ENCODE measurements at regions not wholly inside any gene's neighbourhood (a gene's known extent, or its start where the extent isn't known, plus 50 kb on each side); places are given as distances from the start of the nearest gene placed in this dataset.

DNA sequence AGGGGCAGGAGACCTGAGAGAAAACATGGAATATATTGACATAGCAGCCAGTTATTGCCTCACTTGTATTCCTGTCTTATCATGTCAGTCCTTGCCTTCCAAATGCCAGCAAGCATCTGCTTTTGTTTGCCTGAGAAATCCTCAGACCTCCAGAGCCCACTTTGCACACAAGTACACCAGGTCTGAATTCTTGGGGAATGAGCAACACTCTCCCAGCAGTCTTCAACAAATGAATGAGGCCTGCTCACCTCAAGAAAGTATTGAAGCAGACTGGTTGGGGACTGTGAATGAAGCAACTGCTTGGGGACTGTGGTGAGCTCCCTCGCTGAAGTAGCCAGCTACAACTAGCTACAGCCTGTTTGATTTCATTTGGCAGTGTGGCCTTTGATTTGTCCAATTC, 172.8 kb upstream of the SPTLC3 start:
- TF ChIP-seq FOS (IDR thresholded peaks at IDR 0.05; ENCODE audit: borderline replicate concordance, insufficient read depth, low read length) (no peak), EZH2 (IDR thresholded peaks at IDR 0.05; ENCODE audit: borderline replicate concordance, low read depth, low read length, severe bottlenecking) (no peak), MYC (IDR thresholded peaks at IDR 0.05; ENCODE audit: low read depth, low read length) (no peak), POLR2AphosphoS5 (IDR thresholded peaks at IDR 0.05; ENCODE audit: insufficient read depth, low read depth, low read length) (no peak), GATA2 (IDR thresholded peaks at IDR 0.05; ENCODE audit: insufficient read depth, insufficient read length, low read depth, low read length) (no peak)
- no peak overlapping the region for H3K9ac ChIP-seq (replicated peaks; ENCODE audit: extremely low read depth, insufficient read depth, low read length)
- H3K27ac ChIP-seq (ENCODE audit: insufficient read depth, low read depth, low read length), result no peak overlapping the region
- dilution Hi-C loops (cut with MboI; ENCODE audit: extremely low pct_ligation_motif_present, low sequenced_read_pairs) (no loop called here), intact Hi-C loops (cut with micrococcal nuclease) (no loop called here)
- ChIA-PET POLR2A (no interaction called here), CTCF (no interaction called here)
- no peaks in the 10 kb centered on the region for H4K20me1 ChIP-seq (replicated peaks; ENCODE audit: control insufficient read depth, extremely low read depth, insufficient read depth, low read length)
- DNase-seq (ENCODE audit: low read depth, low spot score), result no peak
- H2AFZ ChIP-seq (ENCODE audit: low read depth, low read length), result no peak overlapping the region
- BruUV-seq (replicated peaks), result no TSS peak
- no peaks in the 10 kb centered on the region for H3K36me3 ChIP-seq (ENCODE audit: control insufficient read depth in 2 of 2, extremely low read depth in 1 of 2, insufficient read depth in 2 of 2, low read length in 2 of 2)
- no peak overlapping the region for H3K4me3 ChIP-seq (replicated peaks in 1 of 3; ENCODE audit: insufficient read depth in 1 of 3, low read depth in 1 of 3, low read length in 3 of 3)
- no peaks in the 10 kb centered on the region for H3K79me2 ChIP-seq (ENCODE audit: control insufficient read depth, insufficient read depth, low read length)
- H3K9me1 ChIP-seq (replicated peaks; ENCODE audit: control insufficient read depth, extremely low read depth, insufficient read depth, low read length), result no peaks in the 10 kb centered on the region
- FAIRE-seq, result no peak
- H3K4me2 ChIP-seq (ENCODE audit: insufficient read depth, low read length), result no peak overlapping the region
- H3K9me3 ChIP-seq (replicated peaks; ENCODE audit: control insufficient read depth, insufficient read depth, low read length), result no peaks in the 10 kb centered on the region
- H3K4me1 ChIP-seq (ENCODE audit: control insufficient read depth, extremely low read depth, insufficient read depth, low read length), result no peaks in the 10 kb centered on the region
- no peaks in the 10 kb centered on the region for H3K27me3 ChIP-seq (ENCODE audit: control insufficient read depth in 2 of 2, insufficient read depth in 2 of 2, low read length in 2 of 2)

DNA sequence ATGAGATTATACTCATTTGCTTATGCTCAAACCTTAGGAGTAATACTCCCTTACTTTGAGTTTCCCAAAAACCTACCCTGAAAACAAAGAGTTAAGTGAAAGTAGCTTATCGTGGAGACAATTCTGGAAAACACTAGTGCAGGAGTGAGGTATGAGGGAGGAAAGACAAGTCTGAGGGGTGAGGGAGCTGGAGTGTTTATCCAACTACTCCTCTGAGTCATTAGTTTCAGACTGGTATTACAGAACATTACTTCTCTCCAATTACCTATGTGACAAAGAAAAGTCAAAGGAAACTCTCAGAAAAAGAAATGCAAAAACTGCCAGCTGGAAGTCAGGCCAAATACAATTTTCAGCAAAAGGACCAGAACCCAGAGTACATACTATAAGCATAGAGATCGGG, 171.1 kb upstream of the SPTLC3 start:
- Histone ChIP-seq H3K9me1 (replicated peaks; ENCODE audit: control insufficient read depth, extremely low read depth, insufficient read depth, low read length) (no peaks in the 10 kb centered on the region), H3K27ac (ENCODE audit: insufficient read depth, low read depth, low read length) (no peak overlapping the region), H3K4me3 (replicated peaks in 1 of 3; ENCODE audit: insufficient read depth in 1 of 3, low read depth in 1 of 3, low read length in 3 of 3) (no peak overlapping the region), H4K20me1 (replicated peaks; ENCODE audit: control insufficient read depth, extremely low read depth, insufficient read depth, low read length) (no peaks in the 10 kb centered on the region), H3K27me3 (ENCODE audit: control insufficient read depth in 2 of 2, insufficient read depth in 2 of 2, low read length in 2 of 2) (no peaks in the 10 kb centered on the region), H3K9ac (replicated peaks; ENCODE audit: extremely low read depth, insufficient read depth, low read length) (no peak overlapping the region), H3K79me2 (ENCODE audit: control insufficient read depth, insufficient read depth, low read length) (no peaks in the 10 kb centered on the region), H3K4me1 (ENCODE audit: control insufficient read depth, extremely low read depth, insufficient read depth, low read length) (no peaks in the 10 kb centered on the region), H3K36me3 (ENCODE audit: control insufficient read depth in 2 of 2, extremely low read depth in 1 of 2, insufficient read depth in 2 of 2, low read length in 2 of 2) (no peaks in the 10 kb centered on the region), H3K9me3 (replicated peaks; ENCODE audit: control insufficient read depth, insufficient read depth, low read length) (no peaks in the 10 kb centered on the region), H3K4me2 (ENCODE audit: insufficient read depth, low read length) (no peak overlapping the region), H2AFZ (ENCODE audit: low read depth, low read length) (no peak overlapping the region)
- CTCF ChIA-PET, result no interaction called here
- POLR2A ChIA-PET, result no interaction called here
- no TSS peak for BruUV-seq (replicated peaks)
- no peak for TF ChIP-seq EZH2 (IDR thresholded peaks at IDR 0.05; ENCODE audit: borderline replicate concordance, low read depth, low read length, severe bottlenecking)
- TF ChIP-seq MYC (IDR thresholded peaks at IDR 0.05; ENCODE audit: low read depth, low read length), result no peak
- no peak for TF ChIP-seq POLR2AphosphoS5 (IDR thresholded peaks at IDR 0.05; ENCODE audit: insufficient read depth, low read depth, low read length)
- no peak for TF ChIP-seq FOS (IDR thresholded peaks at IDR 0.05; ENCODE audit: borderline replicate concordance, insufficient read depth, low read length)
- no peak for TF ChIP-seq GATA2 (IDR thresholded peaks at IDR 0.05; ENCODE audit: insufficient read depth, insufficient read length, low read depth, low read length)
- TF ChIP-seq, protein P1, sequence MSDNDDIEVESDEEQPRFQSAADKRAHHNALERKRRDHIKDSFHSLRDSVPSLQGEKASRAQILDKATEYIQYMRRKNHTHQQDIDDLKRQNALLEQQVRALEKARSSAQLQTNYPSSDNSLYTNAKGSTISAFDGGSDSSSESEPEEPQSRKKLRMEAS (IDR thresholded peaks at IDR 0.05; ENCODE audit: insufficient read depth, insufficient read length), result no peak
- no peak for TF ChIP-seq POLR2A (IDR thresholded peaks at IDR 0.05; ENCODE audit: low read depth, low read length)
- no peak for TF ChIP-seq JUN (IDR thresholded peaks at IDR 0.05; ENCODE audit: borderline replicate concordance, insufficient read depth, insufficient read length, low read depth)
- TF ChIP-seq, protein P2, sequence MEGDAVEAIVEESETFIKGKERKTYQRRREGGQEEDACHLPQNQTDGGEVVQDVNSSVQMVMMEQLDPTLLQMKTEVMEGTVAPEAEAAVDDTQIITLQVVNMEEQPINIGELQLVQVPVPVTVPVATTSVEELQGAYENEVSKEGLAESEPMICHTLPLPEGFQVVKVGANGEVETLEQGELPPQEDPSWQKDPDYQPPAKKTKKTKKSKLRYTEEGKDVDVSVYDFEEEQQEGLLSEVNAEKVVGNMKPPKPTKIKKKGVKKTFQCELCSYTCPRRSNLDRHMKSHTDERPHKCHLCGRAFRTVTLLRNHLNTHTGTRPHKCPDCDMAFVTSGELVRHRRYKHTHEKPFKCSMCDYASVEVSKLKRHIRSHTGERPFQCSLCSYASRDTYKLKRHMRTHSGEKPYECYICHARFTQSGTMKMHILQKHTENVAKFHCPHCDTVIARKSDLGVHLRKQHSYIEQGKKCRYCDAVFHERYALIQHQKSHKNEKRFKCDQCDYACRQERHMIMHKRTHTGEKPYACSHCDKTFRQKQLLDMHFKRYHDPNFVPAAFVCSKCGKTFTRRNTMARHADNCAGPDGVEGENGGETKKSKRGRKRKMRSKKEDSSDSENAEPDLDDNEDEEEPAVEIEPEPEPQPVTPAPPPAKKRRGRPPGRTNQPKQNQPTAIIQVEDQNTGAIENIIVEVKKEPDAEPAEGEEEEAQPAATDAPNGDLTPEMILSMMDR (IDR thresholded peaks at IDR 0.05; ENCODE audit: extremely low read depth in 1 of 2, insufficient read depth in 1 of 2, low read depth in 1 of 2, low read length in 2 of 2), result no peak
- FAIRE-seq (no peak), DNase-seq (ENCODE audit: low read depth, low spot score) (no peak)
- intact Hi-C loops (cut with micrococcal nuclease) (no loop called here), dilution Hi-C loops (cut with MboI; ENCODE audit: extremely low pct_ligation_motif_present, low sequenced_read_pairs) (no loop called here)
